ENCODE measurements at regions not wholly inside any gene's neighbourhood (a gene's known extent, or its start where the extent isn't known, plus 50 kb on each side); places are given as distances from the start of the nearest gene placed in this dataset.

GRCh38 chr12:125773033-125773640 is 707.9 kb downstream of the AACS start (continued):
- no peak for TF ChIP-seq USF2 (IDR thresholded peaks at IDR 0.05; ENCODE audit: low read length)
- TF ChIP-seq CREB1 (IDR thresholded peaks at IDR 0.05), result peak; percentile 89
- TF ChIP-seq BACH1 (IDR thresholded peaks at IDR 0.05; ENCODE audit: low read length), result no peak
- no peak for TF ChIP-seq JUN (IDR thresholded peaks at IDR 0.05; ENCODE audit: low read depth, low read length)
- TF ChIP-seq SP4 (IDR thresholded peaks at IDR 0.05; ENCODE audit: low read length), result no peak
- no peak for TF ChIP-seq MAFK (IDR thresholded peaks at IDR 0.05; ENCODE audit: low read depth, low read length)
- TF ChIP-seq BCL11A (IDR thresholded peaks at IDR 0.05; ENCODE audit: low read depth in 2 of 2, low read length in 2 of 2), result no peak
- no peak for TF ChIP-seq EZH2 (IDR thresholded peaks at IDR 0.05; ENCODE audit: low read depth, low read length, severe bottlenecking)
- no peak for TF ChIP-seq GABPA (IDR thresholded peaks at IDR 0.05; ENCODE audit: borderline replicate concordance, insufficient read depth, low read length)
- TF ChIP-seq KDM4A (IDR thresholded peaks at IDR 0.05; ENCODE audit: low read depth, low read length, severe bottlenecking), result no peak
- TF ChIP-seq E2F6 (IDR thresholded peaks at IDR 0.05), result peak; percentile 99
- no peak for TF ChIP-seq FOSL1 (IDR thresholded peaks at IDR 0.05; ENCODE audit: insufficient read depth, low read depth, low read length)
- no peak for TF ChIP-seq EP300 (IDR thresholded peaks at IDR 0.05; ENCODE audit: borderline replicate concordance in 1 of 2, low read depth in 2 of 2, low read length in 2 of 2)
- TF ChIP-seq CHD2 (IDR thresholded peaks at IDR 0.05; ENCODE audit: low read length), result no peak
- TF ChIP-seq, protein P1, sequence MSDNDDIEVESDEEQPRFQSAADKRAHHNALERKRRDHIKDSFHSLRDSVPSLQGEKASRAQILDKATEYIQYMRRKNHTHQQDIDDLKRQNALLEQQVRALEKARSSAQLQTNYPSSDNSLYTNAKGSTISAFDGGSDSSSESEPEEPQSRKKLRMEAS (IDR thresholded peaks at IDR 0.05), result peak; percentile 100
- peak; percentile 73 to 83 (median 82) for TF ChIP-seq CTCF (IDR thresholded peaks at IDR 0.05; ENCODE audit: control extremely low read depth in 1 of 3, insufficient read depth in 1 of 3, low read depth in 1 of 3, low read length in 3 of 3)
- TF ChIP-seq SRF (IDR thresholded peaks at IDR 0.05; ENCODE audit: low read depth, low read length), result no peak
- TF ChIP-seq, protein P2, sequence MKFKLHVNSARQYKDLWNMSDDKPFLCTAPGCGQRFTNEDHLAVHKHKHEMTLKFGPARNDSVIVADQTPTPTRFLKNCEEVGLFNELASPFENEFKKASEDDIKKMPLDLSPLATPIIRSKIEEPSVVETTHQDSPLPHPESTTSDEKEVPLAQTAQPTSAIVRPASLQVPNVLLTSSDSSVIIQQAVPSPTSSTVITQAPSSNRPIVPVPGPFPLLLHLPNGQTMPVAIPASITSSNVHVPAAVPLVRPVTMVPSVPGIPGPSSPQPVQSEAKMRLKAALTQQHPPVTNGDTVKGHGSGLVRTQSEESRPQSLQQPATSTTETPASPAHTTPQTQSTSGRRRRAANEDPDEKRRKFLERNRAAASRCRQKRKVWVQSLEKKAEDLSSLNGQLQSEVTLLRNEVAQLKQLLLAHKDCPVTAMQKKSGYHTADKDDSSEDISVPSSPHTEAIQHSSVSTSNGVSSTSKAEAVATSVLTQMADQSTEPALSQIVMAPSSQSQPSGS (IDR thresholded peaks at IDR 0.05; ENCODE audit: low read length), result peak; percentile 92
- TF ChIP-seq RFX5 (IDR thresholded peaks at IDR 0.05; ENCODE audit: borderline replicate concordance, low read depth, low read length), result no peak
